GM21528 (cell line): ENCODE measurements at regions not wholly inside any gene's neighbourhood (a gene's known extent, or its start where the extent isn't known, plus 50 kb on each side); places are given as distances from the start of the nearest gene placed in this dataset.

Source experiments
- ATAC-seq: cut with Tn5 transposase; IDR thresholded peaks from one replicate; pipeline ENCODE4 v1.9.1; 2021; ENCODE audit warnings: mild to moderate bottlenecking, moderate library complexity; ENCODE audit not compliant: unreplicated experiment, low FRiP score

GRCh38 chr12:85663631-85664030 is 172.6 kb downstream of the RASSF9 start:
- ATAC-seq: no peak

GRCh38 chr12:85664429-85664828 is 171.8 kb downstream of the RASSF9 start:
- no peak for ATAC-seq

- no peak for ATAC-seq
Observed at GRCh38 chr12:85669911-85670310, 166.3 kb downstream of the RASSF9 start.

GRCh38 chr12:85672436-85672835 is 163.8 kb downstream of the RASSF9 start:
- ATAC-seq: no peak

- ATAC-seq: no peak
Observed at GRCh38 chr12:85673921-85674420, 162.2 kb downstream of the RASSF9 start.

- ATAC-seq: no peak
Observed at GRCh38 chr12:85676816-85677749, 159.1 kb downstream of the RASSF9 start.

- ATAC-seq: no peak
Observed at GRCh38 chr12:85679296-85679695, 156.9 kb downstream of the RASSF9 start.

GRCh38 chr12:85680881-85681280 is 155.3 kb downstream of the RASSF9 start:
- no peak for ATAC-seq

GRCh38 chr12:85681333-85681732 is 154.9 kb downstream of the RASSF9 start:
- no peak for ATAC-seq

- ATAC-seq: no peak
Observed at GRCh38 chr12:85683051-85683450, 153.2 kb downstream of the RASSF9 start.

- ATAC-seq: no peak
Observed at GRCh38 chr12:85688837-85689236, 147.4 kb downstream of the RASSF9 start.

GRCh38 chr12:85690146-85690545 is 146.1 kb downstream of the RASSF9 start:
- ATAC-seq: no peak

GRCh38 chr12:85693093-85693665 is 143.0 kb downstream of the RASSF9 start:
- ATAC-seq: no peak

GRCh38 chr12:85695097-85695715 is 141.0 kb downstream of the RASSF9 start:
- ATAC-seq: no peak

- no peak for ATAC-seq
Observed at GRCh38 chr12:85697003-85697402, 139.2 kb downstream of the RASSF9 start.

GRCh38 chr12:85698937-85699336 is 137.3 kb downstream of the RASSF9 start:
- ATAC-seq: no peak

- no peak for ATAC-seq
Observed at GRCh38 chr12:85708775-85709174, 127.4 kb downstream of the RASSF9 start.

- ATAC-seq: no peak
Observed at GRCh38 chr12:85711735-85712390, 124.3 kb downstream of the RASSF9 start.

- no peak for ATAC-seq
Observed at GRCh38 chr12:85713373-85713772, 122.8 kb downstream of the RASSF9 start.

GRCh38 chr12:85714425-85714824 is 121.8 kb downstream of the RASSF9 start:
- ATAC-seq: no peak
